Tibial nerve (tissue), 4 donors: ENCODE measurements at regions not wholly inside any gene's neighbourhood (a gene's known extent, or its start where the extent isn't known, plus 50 kb on each side); places are given as distances from the start of the nearest gene placed in this dataset.

Source experiments
- EP300 ChIP-seq, 2 donors: sonication (generic); formaldehyde crosslinking; IDR thresholded peaks; one replicate each; pipeline ENCODE4 v1.6.1; 2017; ENCODE audit warnings: antibody characterized with exemption in 2 of 2, mild to moderate bottlenecking in 1 of 2
- TF ChIP-seq, protein P1 (sequence below), 5 experiments: fragments of 200-600 bp in 3 of 5; fragments of 450-650 bp in 2 of 5; sonication (generic) in 3 of 5; IDR thresholded peaks; one replicate each; pipeline ENCODE4 v1.5.1; 2016 to 2019; ENCODE audit warnings: antibody characterized with exemption in 5 of 5, mild to moderate bottlenecking in 3 of 5, moderate library complexity in 2 of 5

DNA sequence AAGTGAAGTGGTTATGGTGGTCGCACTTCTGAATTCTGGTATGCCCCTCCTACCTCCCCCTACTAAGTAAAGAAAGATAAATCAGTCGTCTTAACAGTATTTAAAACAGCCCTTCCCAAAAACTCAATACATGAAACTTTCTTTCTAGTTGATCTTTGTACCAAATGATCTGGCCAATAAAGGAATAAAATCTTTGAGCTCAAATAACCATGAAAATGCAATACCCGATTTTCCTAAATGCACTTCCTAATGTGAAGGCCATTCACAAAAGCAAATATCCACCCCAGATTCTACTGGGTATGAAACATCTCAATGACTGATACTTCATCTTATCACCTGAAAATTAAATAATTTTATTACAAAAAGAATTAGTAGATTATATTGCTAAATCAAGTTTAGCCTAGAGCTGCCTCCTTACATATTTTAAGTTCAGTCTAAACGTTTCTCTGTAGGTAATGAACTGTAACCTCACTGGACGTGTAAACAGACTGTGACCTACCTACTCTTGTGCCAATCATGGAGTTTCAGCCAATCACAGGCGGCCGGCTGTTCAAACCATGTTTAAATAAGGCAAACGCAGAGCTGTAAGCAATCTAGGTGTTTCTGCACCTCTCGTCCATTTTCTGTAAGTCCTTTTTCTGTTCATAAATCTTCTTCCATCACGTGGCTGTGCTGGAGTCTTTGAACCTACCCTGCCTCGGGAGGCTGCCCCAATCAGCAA, 146.9 kb upstream of the AKR1E2 start:
- TF ChIP-seq, protein P1, sequence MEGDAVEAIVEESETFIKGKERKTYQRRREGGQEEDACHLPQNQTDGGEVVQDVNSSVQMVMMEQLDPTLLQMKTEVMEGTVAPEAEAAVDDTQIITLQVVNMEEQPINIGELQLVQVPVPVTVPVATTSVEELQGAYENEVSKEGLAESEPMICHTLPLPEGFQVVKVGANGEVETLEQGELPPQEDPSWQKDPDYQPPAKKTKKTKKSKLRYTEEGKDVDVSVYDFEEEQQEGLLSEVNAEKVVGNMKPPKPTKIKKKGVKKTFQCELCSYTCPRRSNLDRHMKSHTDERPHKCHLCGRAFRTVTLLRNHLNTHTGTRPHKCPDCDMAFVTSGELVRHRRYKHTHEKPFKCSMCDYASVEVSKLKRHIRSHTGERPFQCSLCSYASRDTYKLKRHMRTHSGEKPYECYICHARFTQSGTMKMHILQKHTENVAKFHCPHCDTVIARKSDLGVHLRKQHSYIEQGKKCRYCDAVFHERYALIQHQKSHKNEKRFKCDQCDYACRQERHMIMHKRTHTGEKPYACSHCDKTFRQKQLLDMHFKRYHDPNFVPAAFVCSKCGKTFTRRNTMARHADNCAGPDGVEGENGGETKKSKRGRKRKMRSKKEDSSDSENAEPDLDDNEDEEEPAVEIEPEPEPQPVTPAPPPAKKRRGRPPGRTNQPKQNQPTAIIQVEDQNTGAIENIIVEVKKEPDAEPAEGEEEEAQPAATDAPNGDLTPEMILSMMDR (IDR thresholded peaks at IDR 0.05): no peak
- TF ChIP-seq EP300 (IDR thresholded peaks at IDR 0.05): no peak
